ENCODE measurements at regions not wholly inside any gene's neighbourhood (a gene's known extent, or its start where the extent isn't known, plus 50 kb on each side); places are given as distances from the start of the nearest gene placed in this dataset.

DNA sequence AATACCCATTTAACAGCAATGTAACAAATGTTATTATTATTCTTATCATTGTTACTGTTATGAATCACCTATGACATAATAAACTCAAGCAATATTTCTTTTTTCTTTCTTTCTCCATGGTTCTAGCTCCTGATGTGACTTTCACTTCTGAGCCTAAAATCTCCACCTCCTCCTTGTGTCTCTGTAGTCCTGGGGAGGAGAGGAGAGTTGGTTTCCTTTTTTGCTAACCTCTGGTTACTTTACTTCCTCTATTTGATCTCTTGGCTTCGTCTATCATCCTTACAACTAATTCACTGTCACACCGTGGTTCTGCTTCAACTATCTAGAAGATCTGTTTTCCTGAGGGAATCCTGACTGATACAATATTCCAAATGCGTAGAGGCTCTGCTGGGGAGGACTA lies 456.6 kb downstream of the VRK1 start:
- H3K36me3 Mint-ChIP-seq (ENCODE audit: low read depth): no peaks in the 10 kb centered on the region
- no peaks in the 10 kb centered on the region for H3K4me1 Mint-ChIP-seq (ENCODE audit: low read depth)
- no peak overlapping the region for H3K4me3 Mint-ChIP-seq
- no peaks in the 10 kb centered on the region; the same call in 1 of the 2 replicates for H3K27me3 Mint-ChIP-seq (ENCODE audit: insufficient read depth)
- peaks cover 28% of the 10 kb centered on the region for H3K9me3 Mint-ChIP-seq
- DNase-seq: no peak
- TF ChIP-seq, protein P1, sequence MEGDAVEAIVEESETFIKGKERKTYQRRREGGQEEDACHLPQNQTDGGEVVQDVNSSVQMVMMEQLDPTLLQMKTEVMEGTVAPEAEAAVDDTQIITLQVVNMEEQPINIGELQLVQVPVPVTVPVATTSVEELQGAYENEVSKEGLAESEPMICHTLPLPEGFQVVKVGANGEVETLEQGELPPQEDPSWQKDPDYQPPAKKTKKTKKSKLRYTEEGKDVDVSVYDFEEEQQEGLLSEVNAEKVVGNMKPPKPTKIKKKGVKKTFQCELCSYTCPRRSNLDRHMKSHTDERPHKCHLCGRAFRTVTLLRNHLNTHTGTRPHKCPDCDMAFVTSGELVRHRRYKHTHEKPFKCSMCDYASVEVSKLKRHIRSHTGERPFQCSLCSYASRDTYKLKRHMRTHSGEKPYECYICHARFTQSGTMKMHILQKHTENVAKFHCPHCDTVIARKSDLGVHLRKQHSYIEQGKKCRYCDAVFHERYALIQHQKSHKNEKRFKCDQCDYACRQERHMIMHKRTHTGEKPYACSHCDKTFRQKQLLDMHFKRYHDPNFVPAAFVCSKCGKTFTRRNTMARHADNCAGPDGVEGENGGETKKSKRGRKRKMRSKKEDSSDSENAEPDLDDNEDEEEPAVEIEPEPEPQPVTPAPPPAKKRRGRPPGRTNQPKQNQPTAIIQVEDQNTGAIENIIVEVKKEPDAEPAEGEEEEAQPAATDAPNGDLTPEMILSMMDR (IDR thresholded peaks at IDR 0.05): no peak
- no peak overlapping the region for H3K27ac Mint-ChIP-seq

- DNase-seq: no peak
- H3K4me1 Mint-ChIP-seq (ENCODE audit: low read depth): no peaks in the 10 kb centered on the region
- H3K9me3 Mint-ChIP-seq: peaks cover 34% of the 10 kb centered on the region
- H3K27me3 Mint-ChIP-seq (ENCODE audit: insufficient read depth): no peaks in the 10 kb centered on the region
- no peak overlapping the region for H3K4me3 Mint-ChIP-seq
- TF ChIP-seq, protein P1 (IDR thresholded peaks at IDR 0.05): no peak
- no peak overlapping the region for H3K27ac Mint-ChIP-seq
- H3K36me3 Mint-ChIP-seq (ENCODE audit: low read depth): no peaks in the 10 kb centered on the region
Measured at GRCh38 chr14:97262336-97262735, 465.2 kb downstream of the VRK1 start.

DNA sequence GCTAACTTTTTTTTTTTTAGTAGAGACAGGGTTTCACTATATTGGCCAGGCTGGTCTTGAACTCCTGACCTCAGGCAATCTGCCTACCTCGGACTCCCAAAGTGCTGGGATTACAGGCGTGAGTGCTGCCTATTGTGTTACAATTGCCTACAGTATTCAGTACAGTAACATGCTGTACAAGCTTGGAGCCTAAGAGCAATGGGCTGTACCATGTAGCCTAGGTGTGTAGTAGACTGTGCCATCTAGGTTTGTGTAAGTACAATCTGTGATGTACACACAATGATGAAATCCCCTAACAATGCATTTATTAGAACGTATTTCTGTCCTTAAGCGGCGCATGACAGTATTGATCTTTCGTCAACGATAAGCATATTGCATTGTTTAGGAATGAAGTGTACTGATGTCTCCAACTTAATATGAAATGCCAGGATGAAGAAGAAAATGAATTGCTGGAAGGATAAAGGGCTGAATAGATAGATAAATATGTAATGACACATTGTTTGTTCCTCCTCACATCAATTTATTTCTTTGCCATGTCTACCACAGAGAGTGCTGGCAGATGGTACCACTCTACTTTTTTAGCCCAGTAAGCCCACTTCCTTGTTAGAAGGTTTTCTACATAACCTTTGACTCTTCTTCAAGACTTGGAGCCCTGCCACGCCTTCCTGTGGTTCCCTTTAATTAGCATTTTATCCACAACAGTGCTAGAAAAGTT lies 467.5 kb downstream of the VRK1 start:
- Mint-ChIP-seq H3K27ac (no peak overlapping the region), H3K4me3 (no peak overlapping the region), H3K4me1 (ENCODE audit: low read depth) (no peaks in the 10 kb centered on the region), H3K27me3 (ENCODE audit: insufficient read depth) (no peaks in the 10 kb centered on the region), H3K9me3 (peaks cover 26% of the 10 kb centered on the region), H3K36me3 (ENCODE audit: low read depth) (no peaks in the 10 kb centered on the region)
- DNase-seq: no peak
- TF ChIP-seq, protein P1 (IDR thresholded peaks at IDR 0.05): no peak

GRCh38 chr14:97266653-97267052 lies 469.5 kb downstream of the VRK1 start:
- H3K4me1 Mint-ChIP-seq (ENCODE audit: low read depth): no peaks in the 10 kb centered on the region
- H3K27me3 Mint-ChIP-seq (ENCODE audit: insufficient read depth): peaks cover under 1% of the 10 kb centered on the region
- H3K4me3 Mint-ChIP-seq: no peak overlapping the region
- no peak for DNase-seq
- H3K27ac Mint-ChIP-seq: no peak overlapping the region
- TF ChIP-seq, protein P1 (IDR thresholded peaks at IDR 0.05): no peak
- H3K9me3 Mint-ChIP-seq: peaks cover 33% of the 10 kb centered on the region
- no peaks in the 10 kb centered on the region; the same call in 1 of the 2 replicates for H3K36me3 Mint-ChIP-seq (ENCODE audit: low read depth)

DNA sequence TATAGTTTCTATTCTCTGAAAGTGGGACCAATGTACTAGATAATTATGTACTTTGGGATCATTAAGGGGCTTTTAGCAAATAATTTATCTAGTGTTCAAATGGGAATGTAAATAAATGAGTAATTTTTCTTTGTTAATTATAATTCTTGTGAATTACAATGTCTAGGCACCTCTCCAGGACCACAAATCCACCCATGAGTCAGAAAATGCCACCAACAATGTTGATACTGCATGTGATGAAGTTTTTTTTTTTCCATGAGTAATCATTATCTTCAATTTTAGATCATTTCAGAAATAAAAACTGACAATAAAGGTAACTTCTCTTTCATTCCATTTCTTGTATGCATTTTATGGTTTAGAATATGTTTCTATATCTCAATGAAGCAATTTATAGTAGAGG lies 470.3 kb downstream of the VRK1 start:
- TF ChIP-seq, protein P1 (IDR thresholded peaks at IDR 0.05): no peak
- Mint-ChIP-seq H3K36me3 (ENCODE audit: low read depth) (no peaks in the 10 kb centered on the region; the same call in 1 of the 2 replicates), H3K9me3 (peaks cover 42% of the 10 kb centered on the region), H3K4me1 (ENCODE audit: low read depth) (no peaks in the 10 kb centered on the region), H3K27me3 (ENCODE audit: insufficient read depth) (peaks cover 2% of the 10 kb centered on the region), H3K27ac (no peak overlapping the region), H3K4me3 (no peak overlapping the region)
- DNase-seq: no peak
